ENCODE measurements at regions not wholly inside any gene's neighbourhood (a gene's known extent, or its start where the extent isn't known, plus 50 kb on each side); places are given as distances from the start of the nearest gene placed in this dataset.

DNA sequence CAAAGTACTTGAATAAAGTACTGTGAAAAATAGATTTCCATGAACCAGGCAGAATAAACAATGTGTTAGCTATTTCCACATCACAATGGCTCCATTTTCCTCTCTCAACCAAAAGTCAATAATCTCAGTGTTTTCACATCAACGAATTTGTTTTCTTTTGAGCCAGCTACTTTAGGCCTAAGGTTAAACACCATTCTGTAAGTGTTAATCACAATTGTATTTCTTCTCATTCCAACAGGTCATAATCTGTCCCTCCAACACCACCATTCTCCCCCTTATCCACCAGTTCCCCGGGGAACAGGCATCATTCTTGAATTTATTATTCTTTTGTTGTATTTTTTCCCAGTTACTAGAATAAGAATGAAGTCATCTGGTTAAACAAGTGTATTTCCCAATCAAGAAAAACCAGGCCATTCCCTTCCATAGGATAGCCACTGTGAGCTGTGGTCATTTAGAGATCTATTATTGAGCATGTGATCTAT lies 66.2 kb upstream of the PALMD start:
- TF ChIP-seq, protein P1, sequence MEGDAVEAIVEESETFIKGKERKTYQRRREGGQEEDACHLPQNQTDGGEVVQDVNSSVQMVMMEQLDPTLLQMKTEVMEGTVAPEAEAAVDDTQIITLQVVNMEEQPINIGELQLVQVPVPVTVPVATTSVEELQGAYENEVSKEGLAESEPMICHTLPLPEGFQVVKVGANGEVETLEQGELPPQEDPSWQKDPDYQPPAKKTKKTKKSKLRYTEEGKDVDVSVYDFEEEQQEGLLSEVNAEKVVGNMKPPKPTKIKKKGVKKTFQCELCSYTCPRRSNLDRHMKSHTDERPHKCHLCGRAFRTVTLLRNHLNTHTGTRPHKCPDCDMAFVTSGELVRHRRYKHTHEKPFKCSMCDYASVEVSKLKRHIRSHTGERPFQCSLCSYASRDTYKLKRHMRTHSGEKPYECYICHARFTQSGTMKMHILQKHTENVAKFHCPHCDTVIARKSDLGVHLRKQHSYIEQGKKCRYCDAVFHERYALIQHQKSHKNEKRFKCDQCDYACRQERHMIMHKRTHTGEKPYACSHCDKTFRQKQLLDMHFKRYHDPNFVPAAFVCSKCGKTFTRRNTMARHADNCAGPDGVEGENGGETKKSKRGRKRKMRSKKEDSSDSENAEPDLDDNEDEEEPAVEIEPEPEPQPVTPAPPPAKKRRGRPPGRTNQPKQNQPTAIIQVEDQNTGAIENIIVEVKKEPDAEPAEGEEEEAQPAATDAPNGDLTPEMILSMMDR (IDR thresholded peaks at IDR 0.05) = no peak
- TF ChIP-seq POLR2A (IDR thresholded peaks at IDR 0.05) = no peak
- TF ChIP-seq EP300 (IDR thresholded peaks at IDR 0.05) = no peak
